ENCODE measurements at regions not wholly inside any gene's neighbourhood (a gene's known extent, or its start where the extent isn't known, plus 50 kb on each side); places are given as distances from the start of the nearest gene placed in this dataset.

DNA sequence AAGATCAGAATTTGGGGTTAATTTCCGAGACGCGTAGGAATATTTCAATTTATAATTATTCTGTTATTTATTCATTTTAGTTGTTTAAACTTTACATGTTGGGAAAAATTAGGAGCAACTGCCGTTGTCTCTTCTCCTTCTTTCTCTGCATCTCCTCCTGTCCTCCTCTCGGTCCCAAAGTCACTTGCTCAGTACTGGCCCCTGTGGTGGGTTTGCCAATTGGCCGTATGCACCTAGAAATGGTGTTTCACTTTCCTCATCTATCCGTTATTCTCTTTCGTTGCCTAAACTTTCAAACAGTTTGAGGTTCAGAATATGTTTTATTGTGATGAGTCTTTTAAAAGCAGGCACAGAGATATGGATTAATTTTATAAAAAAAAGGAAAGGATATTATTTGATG is 517.9 kb downstream of the PLCL1 start:
- no peaks in the 10 kb centered on the region for H3K36me3 ChIP-seq (ENCODE audit: control insufficient read depth in 2 of 2, insufficient read depth in 2 of 2, low read length in 1 of 2)
- H3K4me1 ChIP-seq (ENCODE audit: control insufficient read depth in 2 of 2, insufficient read depth in 2 of 2, low read length in 2 of 2), result no peaks in the 10 kb centered on the region
- WGBS, result 86% methylated on average over 8 of the region's 8 CpGs
- H3K27ac ChIP-seq (ENCODE audit: low read depth in 1 of 2, low read length in 1 of 2), result no peak overlapping the region
- peaks cover 0 to 10% of the 10 kb centered on the region in 2 donors for H3K27me3 ChIP-seq (ENCODE audit: control insufficient read depth in 2 of 2, insufficient read depth in 1 of 2, low read length in 1 of 2)
- H3K9me3 ChIP-seq (ENCODE audit: control insufficient read depth in 2 of 2, insufficient read depth in 1 of 2, low read length in 1 of 2), result no peaks in the 10 kb centered on the region
- H3K4me3 ChIP-seq (ENCODE audit: low read length in 2 of 2), result no peak overlapping the region
- DNase-seq (ENCODE audit: low read depth in 6 of 9, low spot score in 9 of 9), result no peak

DNA sequence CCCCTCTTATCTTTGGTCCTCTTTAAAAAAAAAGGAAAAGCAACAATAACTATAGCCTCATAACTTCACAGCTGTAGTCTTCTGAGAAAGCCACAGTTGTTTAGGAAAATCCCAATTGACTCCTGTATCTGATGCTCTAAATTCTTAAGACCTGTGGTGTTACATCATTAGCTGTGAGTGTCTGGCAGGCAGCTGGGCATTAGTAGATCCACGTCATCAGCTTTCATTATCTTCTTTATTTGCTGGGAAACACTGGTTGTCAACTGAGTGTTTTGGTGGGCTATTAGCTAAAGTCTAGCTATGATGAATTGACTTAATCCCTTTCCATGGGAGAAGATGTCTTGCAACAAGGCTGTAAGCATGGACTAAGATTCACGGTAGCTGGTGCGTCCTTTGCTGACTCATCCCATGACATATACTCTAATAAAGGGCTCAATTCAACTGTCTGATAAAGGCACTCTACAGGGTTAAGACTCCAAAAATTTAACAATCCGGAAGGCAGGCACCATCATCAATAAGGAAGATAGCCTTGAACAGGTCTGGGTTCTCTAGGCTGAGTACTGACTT is 517.2 kb downstream of the PLCL1 start:
- Histone ChIP-seq H3K27ac (ENCODE audit: low read depth in 1 of 2, low read length in 1 of 2) (no peak overlapping the region), H3K36me3 (ENCODE audit: control insufficient read depth in 2 of 2, insufficient read depth in 2 of 2, low read length in 1 of 2) (no peaks in the 10 kb centered on the region), H3K4me3 (ENCODE audit: low read length in 2 of 2) (no peak overlapping the region), H3K27me3 (ENCODE audit: control insufficient read depth in 2 of 2, insufficient read depth in 1 of 2, low read length in 1 of 2) (peaks cover 0 to 14% of the 10 kb centered on the region in 2 donors), H3K4me1 (ENCODE audit: control insufficient read depth in 2 of 2, insufficient read depth in 2 of 2, low read length in 2 of 2) (no peaks in the 10 kb centered on the region), H3K9me3 (ENCODE audit: control insufficient read depth in 2 of 2, insufficient read depth in 1 of 2, low read length in 1 of 2) (no peaks in the 10 kb centered on the region)
- WGBS, result 94% methylated on average over 4 of the region's 4 CpGs
- no peak for DNase-seq (ENCODE audit: low read depth in 6 of 9, low spot score in 9 of 9)

DNA sequence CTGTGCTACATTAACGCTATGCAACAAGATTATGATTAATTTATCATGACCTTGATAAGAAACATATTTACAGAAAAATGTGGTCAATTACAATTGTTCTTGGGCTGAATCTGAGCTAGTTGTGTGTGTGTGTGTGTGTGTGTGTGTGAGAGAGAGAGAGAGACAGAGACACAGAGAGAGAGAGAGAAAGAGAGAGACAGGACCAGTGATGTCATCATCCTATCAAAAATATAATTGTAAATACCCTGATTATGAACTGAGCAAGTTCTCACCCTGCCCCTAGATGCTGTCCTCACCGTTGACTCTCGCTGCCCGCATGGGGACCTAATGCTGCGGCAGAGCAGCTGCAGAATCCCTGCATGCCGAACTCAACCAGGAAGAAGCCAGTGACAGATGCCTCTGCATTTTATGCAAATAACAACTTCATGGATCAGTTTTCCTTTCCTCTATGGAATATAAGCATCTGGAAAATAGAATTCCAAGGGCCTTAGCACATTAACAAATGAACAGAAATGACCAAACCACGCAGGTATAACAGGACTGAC is 512.5 kb downstream of the PLCL1 start:
- no peak overlapping the region for H3K27ac ChIP-seq (ENCODE audit: low read depth in 1 of 2, low read length in 1 of 2)
- WGBS, result 94% methylated on average over 7 of the region's 7 CpGs
- no peaks in the 10 kb centered on the region for H3K36me3 ChIP-seq (ENCODE audit: control insufficient read depth in 2 of 2, insufficient read depth in 2 of 2, low read length in 1 of 2)
- no peak overlapping the region for H3K4me3 ChIP-seq (ENCODE audit: low read length in 2 of 2)
- no peak for DNase-seq (ENCODE audit: low read depth in 6 of 9, low spot score in 9 of 9)
- H3K9me3 ChIP-seq (ENCODE audit: control insufficient read depth in 2 of 2, insufficient read depth in 1 of 2, low read length in 1 of 2), result no peaks in the 10 kb centered on the region
- H3K4me1 ChIP-seq (ENCODE audit: control insufficient read depth in 2 of 2, insufficient read depth in 2 of 2, low read length in 2 of 2), result no peaks in the 10 kb centered on the region
- peaks cover 0 to 29% of the 10 kb centered on the region in 2 donors for H3K27me3 ChIP-seq (ENCODE audit: control insufficient read depth in 2 of 2, insufficient read depth in 1 of 2, low read length in 1 of 2)

DNA sequence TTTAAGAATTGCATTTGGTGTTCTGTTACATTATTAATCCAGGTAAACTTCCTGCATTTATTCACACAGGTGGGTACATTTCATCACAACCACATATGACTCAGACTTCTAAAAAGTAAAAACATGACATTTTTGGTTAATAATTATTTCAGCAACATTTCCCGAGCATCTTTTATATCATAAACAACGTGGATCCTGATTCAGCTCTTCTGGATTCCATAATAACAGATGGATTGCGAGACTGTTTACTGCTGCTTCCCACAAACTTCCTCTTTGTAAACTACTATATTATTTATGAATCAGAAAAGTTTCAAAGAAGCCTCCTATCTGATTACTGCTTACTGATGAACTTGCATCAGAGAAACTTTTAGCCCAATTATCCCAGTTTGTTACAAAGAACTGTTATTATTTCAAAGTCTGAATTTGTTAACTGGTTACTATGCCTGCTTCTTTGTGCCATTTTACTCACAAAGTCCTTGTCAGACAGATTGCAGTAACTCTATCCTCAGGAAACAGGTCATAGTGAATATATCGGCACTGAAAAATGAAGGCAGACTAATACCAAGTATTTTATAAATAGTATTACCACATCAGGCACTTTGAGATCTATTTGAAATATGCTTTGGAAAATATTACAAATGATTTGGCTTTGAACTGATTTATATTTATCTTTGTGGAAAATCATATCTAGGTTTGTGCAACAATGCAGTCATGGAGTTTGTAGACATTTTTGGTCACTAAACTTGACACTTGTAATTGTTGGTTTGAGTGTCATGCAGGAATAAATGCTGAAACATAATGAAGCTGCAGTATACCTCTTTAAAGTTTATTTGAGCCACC is 511.6 kb downstream of the PLCL1 start:
- Histone ChIP-seq H3K36me3 (ENCODE audit: control insufficient read depth in 2 of 2, insufficient read depth in 2 of 2, low read length in 1 of 2) (no peaks in the 10 kb centered on the region), H3K27ac (ENCODE audit: low read depth in 1 of 2, low read length in 1 of 2) (no peak overlapping the region)
- 87% methylated on average over 4 of the region's 4 CpGs for WGBS

DNA sequence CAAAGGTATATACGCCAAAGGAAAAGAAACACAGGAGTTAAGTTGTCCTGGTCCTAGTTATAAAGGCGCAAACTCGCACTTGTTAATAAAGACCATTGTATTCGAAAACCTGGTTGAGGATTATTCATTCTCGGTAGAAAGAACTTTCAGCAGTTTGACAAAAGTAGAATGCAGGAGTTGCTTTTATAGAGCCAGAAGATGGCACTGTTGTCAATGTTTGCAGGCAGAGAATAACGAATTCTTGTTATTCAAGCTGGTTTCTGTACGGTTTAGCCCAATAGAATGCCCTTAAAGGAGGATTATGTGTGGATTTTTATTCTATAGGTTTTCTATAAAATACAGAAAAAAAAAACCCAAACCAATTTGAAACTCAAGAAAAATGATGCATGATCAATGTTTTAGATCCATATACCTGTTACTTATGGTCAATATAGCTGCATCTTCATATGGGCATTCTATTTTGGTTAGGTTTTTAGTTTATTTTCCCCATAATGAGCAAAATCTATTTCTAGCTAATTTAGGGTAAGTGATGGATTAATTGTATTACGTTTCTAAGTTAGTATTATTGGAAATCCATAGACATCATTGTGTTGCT is 510.3 kb downstream of the PLCL1 start:
- WGBS, result 22% methylated on average over 8 of the region's 8 CpGs

More for the DNA sequence above, 511.6 kb downstream of the PLCL1 start:
- Histone ChIP-seq H3K27me3 (ENCODE audit: control insufficient read depth in 2 of 2, insufficient read depth in 1 of 2, low read length in 1 of 2) (peaks cover 0 to 28% of the 10 kb centered on the region in 2 donors), H3K4me1 (ENCODE audit: control insufficient read depth in 2 of 2, insufficient read depth in 2 of 2, low read length in 2 of 2) (no peaks in the 10 kb centered on the region), H3K4me3 (ENCODE audit: low read length in 2 of 2) (no peak overlapping the region), H3K9me3 (ENCODE audit: control insufficient read depth in 2 of 2, insufficient read depth in 1 of 2, low read length in 1 of 2) (no peaks in the 10 kb centered on the region)
- no peak for DNase-seq (ENCODE audit: low read depth in 6 of 9, low spot score in 9 of 9)

DNA sequence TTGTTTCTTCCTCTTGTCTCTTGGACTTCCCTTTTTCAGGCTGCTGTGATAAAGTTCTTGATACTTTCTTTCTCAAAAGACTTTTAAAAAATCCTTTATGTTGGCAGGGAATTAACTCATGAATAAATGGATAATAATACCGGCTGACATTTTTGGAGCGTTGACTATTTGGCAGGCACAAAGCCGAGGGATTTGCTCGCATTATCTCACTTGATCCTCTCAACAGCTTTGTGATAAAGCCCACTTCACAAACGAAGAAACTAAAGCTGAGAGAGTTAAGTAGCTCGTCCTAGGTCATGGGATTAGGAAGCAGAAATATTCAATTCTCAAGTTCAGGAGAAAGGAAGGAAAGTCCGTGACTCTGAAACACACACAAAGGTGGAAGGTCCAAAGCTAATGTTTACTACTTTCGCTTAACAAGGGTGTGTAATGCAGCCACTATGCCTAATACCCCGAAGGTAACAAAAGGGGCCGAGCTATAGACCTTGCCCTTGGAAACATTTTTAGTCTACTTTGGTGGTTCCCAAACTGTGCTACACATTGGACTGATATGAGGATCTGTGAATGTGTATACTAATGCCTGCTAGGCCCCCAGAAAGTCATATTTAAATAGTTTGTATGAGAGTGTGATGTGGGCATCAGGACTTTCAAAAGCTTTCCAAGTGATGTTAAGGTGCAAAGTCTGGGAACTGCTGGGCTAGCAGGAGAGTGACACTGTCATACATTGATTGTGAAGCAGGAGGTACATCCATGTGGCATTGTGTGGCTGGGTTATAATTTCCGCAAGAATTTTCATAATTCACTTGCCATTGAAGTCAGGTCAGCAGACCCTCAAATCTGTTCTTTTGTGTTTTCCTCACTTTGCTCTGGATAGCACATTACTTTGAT is 508.4 kb downstream of the PLCL1 start:
- no peaks in the 10 kb centered on the region for H3K9me3 ChIP-seq (ENCODE audit: control insufficient read depth in 2 of 2, insufficient read depth in 1 of 2, low read length in 1 of 2)
- H3K27me3 ChIP-seq (ENCODE audit: control insufficient read depth in 2 of 2, insufficient read depth in 1 of 2, low read length in 1 of 2), result peaks cover 2 to 28% of the 10 kb centered on the region in 2 donors
- no peak overlapping the region for H3K27ac ChIP-seq (ENCODE audit: low read depth in 1 of 2, low read length in 1 of 2)
- no peak for DNase-seq (ENCODE audit: low read depth in 6 of 9, low spot score in 9 of 9)
- no peaks in the 10 kb centered on the region for H3K4me1 ChIP-seq (ENCODE audit: control insufficient read depth in 2 of 2, insufficient read depth in 2 of 2, low read length in 2 of 2)
- H3K36me3 ChIP-seq (ENCODE audit: control insufficient read depth in 2 of 2, insufficient read depth in 2 of 2, low read length in 1 of 2), result no peaks in the 10 kb centered on the region
- H3K4me3 ChIP-seq (ENCODE audit: low read length in 2 of 2), result no peak overlapping the region
- WGBS, result 89% methylated on average over 11 of the region's 11 CpGs

More for the DNA sequence above, 510.3 kb downstream of the PLCL1 start:
- Histone ChIP-seq H3K4me3 (ENCODE audit: low read length in 2 of 2) (no peak overlapping the region), H3K27me3 (ENCODE audit: control insufficient read depth in 2 of 2, insufficient read depth in 1 of 2, low read length in 1 of 2) (peaks cover 0 to 28% of the 10 kb centered on the region in 2 donors), H3K27ac (ENCODE audit: low read depth in 1 of 2, low read length in 1 of 2) (no peak overlapping the region), H3K4me1 (ENCODE audit: control insufficient read depth in 2 of 2, insufficient read depth in 2 of 2, low read length in 2 of 2) (no peaks in the 10 kb centered on the region), H3K9me3 (ENCODE audit: control insufficient read depth in 2 of 2, insufficient read depth in 1 of 2, low read length in 1 of 2) (no peaks in the 10 kb centered on the region), H3K36me3 (ENCODE audit: control insufficient read depth in 2 of 2, insufficient read depth in 2 of 2, low read length in 1 of 2) (no peaks in the 10 kb centered on the region)
- DNase-seq (ENCODE audit: low read depth in 6 of 9, low spot score in 9 of 9), result peak in 5 of 9 donors; percentile 7 to 62 (median 23)

DNA sequence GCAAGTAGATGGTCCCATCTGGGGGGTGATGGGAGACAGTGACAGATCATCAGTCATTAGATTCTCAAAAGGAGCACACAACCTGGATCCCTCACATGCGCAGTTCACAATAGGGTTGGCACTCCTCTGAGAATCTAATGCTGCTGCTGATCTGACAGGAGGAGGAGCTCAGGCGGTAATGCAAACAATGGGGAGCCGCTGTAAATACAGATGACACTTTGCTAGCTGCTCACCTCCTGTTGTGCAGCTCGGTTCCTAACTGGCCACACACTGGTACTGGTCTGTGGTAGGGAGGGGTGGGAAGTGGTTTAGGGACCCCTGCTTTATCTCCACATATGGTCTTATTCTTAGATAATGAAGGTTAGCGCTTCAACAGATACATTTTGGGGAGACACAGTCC is 506.6 kb downstream of the PLCL1 start:
- H3K4me1 ChIP-seq (ENCODE audit: control insufficient read depth in 2 of 2, insufficient read depth in 2 of 2, low read length in 2 of 2), result no peaks in the 10 kb centered on the region
- 93% methylated on average over 5 of the region's 5 CpGs for WGBS
- H3K9me3 ChIP-seq (ENCODE audit: control insufficient read depth in 2 of 2, insufficient read depth in 1 of 2, low read length in 1 of 2), result no peaks in the 10 kb centered on the region

DNA sequence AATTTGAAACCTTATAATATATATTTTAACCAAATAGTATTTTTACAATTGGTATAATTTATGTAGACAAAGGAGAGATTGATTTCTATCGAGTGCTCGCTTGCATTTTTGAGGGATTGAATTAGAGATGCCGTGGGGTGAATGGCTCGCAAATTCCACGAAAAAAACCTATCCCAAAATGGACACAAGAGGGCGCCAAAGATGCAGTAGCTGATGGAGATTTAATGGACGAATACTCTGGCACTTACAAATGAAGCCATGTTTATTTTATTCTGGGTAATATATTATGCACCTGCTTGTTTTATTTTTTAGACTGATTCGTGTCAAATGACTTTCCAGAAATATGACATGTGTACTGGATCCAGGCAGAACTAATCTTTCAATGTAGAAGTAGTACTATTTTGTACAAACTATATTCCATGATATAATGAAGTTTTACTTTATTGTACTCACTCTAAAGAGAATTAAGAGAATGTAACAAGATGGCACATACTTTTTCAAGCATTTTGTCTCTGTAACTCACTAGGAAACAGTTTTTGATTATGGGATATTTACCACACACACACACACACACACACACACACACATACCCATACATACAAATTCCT is 505.4 kb downstream of the PLCL1 start:
- WGBS, result 6% methylated on average over 8 of the region's 8 CpGs
- Histone ChIP-seq H3K4me1 (ENCODE audit: control insufficient read depth in 2 of 2, insufficient read depth in 2 of 2, low read length in 2 of 2) (no peaks in the 10 kb centered on the region), H3K27ac (ENCODE audit: low read depth in 1 of 2, low read length in 1 of 2) (no peak overlapping the region), H3K27me3 (ENCODE audit: control insufficient read depth in 2 of 2, insufficient read depth in 1 of 2, low read length in 1 of 2) (peaks cover 2 to 17% of the 10 kb centered on the region in 2 donors), H3K9me3 (ENCODE audit: control insufficient read depth in 2 of 2, insufficient read depth in 1 of 2, low read length in 1 of 2) (no peaks in the 10 kb centered on the region), H3K4me3 (ENCODE audit: low read length in 2 of 2) (no peak overlapping the region), H3K36me3 (ENCODE audit: control insufficient read depth in 2 of 2, insufficient read depth in 2 of 2, low read length in 1 of 2) (no peaks in the 10 kb centered on the region)
- DNase-seq (ENCODE audit: low read depth in 6 of 9, low spot score in 9 of 9), result peak in 6 of 9 donors; percentile 28 to 65 (median 54)

More for the DNA sequence above, 506.6 kb downstream of the PLCL1 start:
- Histone ChIP-seq H3K4me3 (ENCODE audit: low read length in 2 of 2) (no peak overlapping the region), H3K27ac (ENCODE audit: low read depth in 1 of 2, low read length in 1 of 2) (no peak overlapping the region), H3K27me3 (ENCODE audit: control insufficient read depth in 2 of 2, insufficient read depth in 1 of 2, low read length in 1 of 2) (peaks cover 2 to 24% of the 10 kb centered on the region in 2 donors), H3K36me3 (ENCODE audit: control insufficient read depth in 2 of 2, insufficient read depth in 2 of 2, low read length in 1 of 2) (no peaks in the 10 kb centered on the region)
- DNase-seq (ENCODE audit: low read depth in 6 of 9, low spot score in 9 of 9), result no peak

Measured in thymus (tissue), 11 donors.